GM23248 (cell line): ENCODE measurements at regions not wholly inside any gene's neighbourhood (a gene's known extent, or its start where the extent isn't known, plus 50 kb on each side); places are given as distances from the start of the nearest gene placed in this dataset.

Experiments
- DNase-seq: peaks from one replicate; pipeline ENCODE4 v3.0.0-alpha.2; 2015
- H2AFZ ChIP-seq: fragments of 200-600 bp; sonication (generic); 2 replicates; pipeline ENCODE4 v1.6.1; 2016; ENCODE audit warnings: antibody characterized with exemption
- H3F3A ChIP-seq: fragments of 200-600 bp; sonication (generic); 2 replicates; pipeline ENCODE4 v1.6.1; 2016; ENCODE audit warnings: mild to moderate bottlenecking, antibody characterized with exemption, mixed run types; ENCODE audit not compliant: insufficient read depth
- H3K27ac ChIP-seq: fragments of 200-600 bp; sonication (generic); 2 replicates; pipeline ENCODE4 v1.5.1; 2016; ENCODE audit warnings: mild to moderate bottlenecking
- H3K27me3 ChIP-seq: fragments of 200-600 bp; sonication (generic); replicated peaks from 2 replicates; pipeline ENCODE4 v1.6.1; 2016; ENCODE audit warnings: mild to moderate bottlenecking; ENCODE audit not compliant: insufficient read depth
- H3K36me3 ChIP-seq: fragments of 200-600 bp; sonication (generic); 2 replicates; pipeline ENCODE4 v1.6.1; 2016; ENCODE audit warnings: low read depth, mild to moderate bottlenecking
- H3K4me1 ChIP-seq: fragments of 200-600 bp; sonication (generic); 2 replicates; pipeline ENCODE4 v1.6.1; 2016; ENCODE audit warnings: mild to moderate bottlenecking; ENCODE audit not compliant: insufficient read depth
- H3K4me2 ChIP-seq: fragments of 200-600 bp; sonication (generic); one replicate; pipeline ENCODE4 v1.6.1; 2016; ENCODE audit warnings: mild to moderate bottlenecking; ENCODE audit not compliant: unreplicated experiment
- H3K4me3 ChIP-seq: fragments of 200-600 bp; sonication (generic); 2 replicates; pipeline ENCODE4 v1.5.1; 2016; ENCODE audit warnings: mild to moderate bottlenecking
- H3K79me2 ChIP-seq: fragments of 200-600 bp; sonication (generic); 2 replicates; pipeline ENCODE4 v1.6.1; 2016; ENCODE audit warnings: mild to moderate bottlenecking; ENCODE audit not compliant: insufficient read depth
- H3K9ac ChIP-seq: fragments of 200-600 bp; sonication (generic); 2 replicates; pipeline ENCODE4 v1.6.1; 2016; ENCODE audit warnings: mild to moderate bottlenecking
- H3K9me2 ChIP-seq: fragments of 200-600 bp; sonication (generic); 2 replicates; pipeline ENCODE4 v1.6.1; 2016; ENCODE audit warnings: mixed run types, mild to moderate bottlenecking, moderate library complexity; ENCODE audit not compliant: insufficient read depth
- H3K9me3 ChIP-seq: fragments of 200-600 bp; sonication (generic); one replicate; pipeline ENCODE4 v1.6.1; 2017; ENCODE audit warnings: low read depth
- H4K20me1 ChIP-seq: fragments of 200-600 bp; sonication (generic); 2 replicates; pipeline ENCODE4 v1.6.0; 2016; ENCODE audit not compliant: insufficient read depth
- EZH2 ChIP-seq: fragments of 200-600 bp; sonication (generic); IDR thresholded peaks from 2 replicates; pipeline ENCODE4 v1.6.1; 2018; ENCODE audit warnings: antibody characterized with exemption, mild to moderate bottlenecking; ENCODE audit not compliant: insufficient read depth, poor library complexity, severe bottlenecking
- EZH2phosphoT487 ChIP-seq: fragments of 200-600 bp; sonication (generic); IDR thresholded peaks from 2 replicates; pipeline ENCODE4 v1.6.1; 2018; ENCODE audit warnings: antibody characterized with exemption, moderate library complexity, mild to moderate bottlenecking, low read depth; ENCODE audit not compliant: insufficient read depth
- WGBS, 2 experiments: methylation state at CpG; one replicate each; pipeline ENCODE4 v1.1.6; 2015 to 2017; ENCODE audit warnings: low lambda C conversion rate in 2 of 2, low coverage in 1 of 2; ENCODE audit errors: missing lambda C conversion rate in 2 of 2; 5-methylcytosine and 5-hydroxymethylcytosine counted together
- in situ Hi-C: fragments of 300-500 bp; cut with MboI; formaldehyde crosslinking; loops from 2 replicates; pipeline ENCODE4 v1.15.0; 2020

GRCh38 chr3:170637306-170637705 lies 51.4 kb upstream of the SLC7A14 start:
- no peak overlapping the region for H2AFZ ChIP-seq
- H3K9me2 ChIP-seq: no peaks in the 10 kb centered on the region
- H3K4me2 ChIP-seq: no peak overlapping the region
- no peaks in the 10 kb centered on the region for H3K9me3 ChIP-seq
- peaks cover 14% of the 10 kb centered on the region for H3K4me1 ChIP-seq
- H3K27ac ChIP-seq: no peak overlapping the region
- H3K79me2 ChIP-seq: no peaks in the 10 kb centered on the region
- H3K9ac ChIP-seq: no peak overlapping the region
- H3K27me3 ChIP-seq: no peaks in the 10 kb centered on the region
- WGBS, 2 experiments: 80 to 85% methylated on average over 3 of the region's 3 CpGs
- no peak for DNase-seq
- H3K4me3 ChIP-seq: no peak overlapping the region
- H3K36me3 ChIP-seq: no peaks in the 10 kb centered on the region
- H4K20me1 ChIP-seq: no peaks in the 10 kb centered on the region
- TF ChIP-seq EZH2 (no peak), EZH2phosphoT487 (no peak)
- in situ Hi-C loops: no loop called here
- H3F3A ChIP-seq: no peaks in the 10 kb centered on the region

GRCh38 chr3:170636400-170636973 lies 50.6 kb upstream of the SLC7A14 start:
- no peak for DNase-seq
- Histone ChIP-seq H3K9me2 (no peaks in the 10 kb centered on the region), H3K36me3 (no peaks in the 10 kb centered on the region), H3K4me2 (no peak overlapping the region), H3K4me3 (no peak overlapping the region), H3K79me2 (no peaks in the 10 kb centered on the region), H3K4me1 (peaks cover 10% of the 10 kb centered on the region), H3K9ac (no peak overlapping the region), H2AFZ (no peak overlapping the region), H3K27ac (no peak overlapping the region), H3F3A (no peaks in the 10 kb centered on the region), H3K27me3 (no peaks in the 10 kb centered on the region), H3K9me3 (no peaks in the 10 kb centered on the region), H4K20me1 (no peaks in the 10 kb centered on the region)
- in situ Hi-C loops: no loop called here
- TF ChIP-seq EZH2: no peak
- no peak for TF ChIP-seq EZH2phosphoT487
- WGBS, 2 experiments: 57 to 62% methylated on average over 5 of the region's 5 CpGs
